Panc1 (cell line): ENCODE measurements at regions not wholly inside any gene's neighbourhood (a gene's known extent, or its start where the extent isn't known, plus 50 kb on each side); places are given as distances from the start of the nearest gene placed in this dataset.

ENCODE experiments used
- ATAC-seq: fragments of 200-7000 bp; cut with Tn5 transposase; 2 replicates; pipeline ENCODE4 v1.9.1; 2020; ENCODE audit warnings: mild to moderate bottlenecking, moderate library complexity
- BruUV-seq: library from RNA; stranded (reverse); fragments of 400-500 nt; replicated peaks from 2 replicates; lab custom pipeline; 2021; lab: Mats Ljungman, UMichigan
- CTCF ChIA-PET: fragments of 300-600 bp; sonication (Branson Sonifier 250); formaldehyde crosslinking; loops from one replicate; lab custom pipeline; 2022; ENCODE audit warnings: antibody characterized with exemption; lab: Charles Lee
- POLR2A ChIA-PET: fragments of 300-600 bp; sonication (Branson Sonifier 250); formaldehyde crosslinking; loops from one replicate; lab custom pipeline; 2022; ENCODE audit warnings: antibody characterized with exemption; lab: Charles Lee
- DNase-seq: peaks from one replicate; pipeline ENCODE4 v3.0.0-alpha.2; 2010; ENCODE audit warnings: low read depth, low spot score
- H3K27ac ChIP-seq: 2 replicates; pipeline ENCODE4 v1.5.1; 2011; ENCODE audit warnings: mild to moderate bottlenecking, low read length, inconsistent platforms
- H3K27me3 ChIP-seq: fragments of 200-500 bp; sonication (Bioruptor generic); 2 replicates; pipeline ENCODE4 v1.6.0; 2014; ENCODE audit warnings: low read length, inconsistent platforms; ENCODE audit not compliant: control insufficient read depth, insufficient read depth
- H3K36me3 ChIP-seq: fragments of 200-500 bp; sonication (Bioruptor generic); 2 replicates; pipeline ENCODE4 v1.5.1; 2014; ENCODE audit warnings: inconsistent platforms, mild to moderate bottlenecking, low read length, moderate library complexity; ENCODE audit not compliant: control insufficient read depth, insufficient read depth
- H3K4me1 ChIP-seq: 2 replicates; pipeline ENCODE4 v1.5.1; 2011; ENCODE audit warnings: inconsistent platforms, mild to moderate bottlenecking, low read length, moderate library complexity; ENCODE audit not compliant: control insufficient read depth, insufficient read depth
- H3K4me3 ChIP-seq, 2 experiments: 2 replicates each; pipeline ENCODE4 v1.5.1; 2011 to 2012; ENCODE audit warnings: low read depth in 2 of 2, low read length in 2 of 2, mild to moderate bottlenecking in 2 of 2, inconsistent platforms in 1 of 2, moderate library complexity in 1 of 2
- H3K9me3 ChIP-seq: fragments of 200-500 bp; sonication (Bioruptor generic); 2 replicates; pipeline ENCODE4 v1.5.1; 2014; ENCODE audit warnings: low read depth, mild to moderate bottlenecking, inconsistent platforms, low read length, moderate library complexity; ENCODE audit not compliant: control insufficient read depth, insufficient read depth
- CTCF ChIP-seq: fragments of 450-650 bp; IDR thresholded peaks from 2 replicates; pipeline ENCODE4 v1.5.1; 2017; ENCODE audit warnings: mild to moderate bottlenecking
- POLR2AphosphoS5 ChIP-seq: IDR thresholded peaks from 2 replicates; pipeline ENCODE4 v1.6.1; 2012; ENCODE audit warnings: mild to moderate bottlenecking, low read depth, low read length, moderate library complexity
- REST ChIP-seq, 2 experiments: IDR thresholded peaks; 2 replicates each; pipeline ENCODE4 v1.6.1; 2011 to 2012; ENCODE audit warnings: low read depth in 2 of 2, control low read depth in 1 of 2, low read length in 1 of 2, mild to moderate bottlenecking in 1 of 2, moderate library complexity in 1 of 2; ENCODE audit not compliant: insufficient read depth in 1 of 2
- SIN3A ChIP-seq: IDR thresholded peaks from 2 replicates; pipeline ENCODE4 v1.6.1; 2012; ENCODE audit warnings: low read depth, mild to moderate bottlenecking, low read length, moderate library complexity, borderline replicate concordance; ENCODE audit not compliant: insufficient read depth
- TCF7L2 ChIP-seq: IDR thresholded peaks from 2 replicates; pipeline ENCODE4 v1.6.1; 2011; ENCODE audit warnings: mild to moderate bottlenecking, low read depth, low read length, inconsistent platforms
- in situ Hi-C: cut with HindIII; loops from 2 replicates; pipeline ENCODE4 v1.10.0; 2016; ENCODE audit warnings: low sequenced_read_pairs, low pct_unique_long_range_greater_than_20kb
- intact Hi-C: fragments of 100-400 bp; cut with micrococcal nuclease; formaldehyde crosslinking; loops from one replicate; pipeline ENCODE4 v1.10.0; 2022; ENCODE audit not compliant: unreplicated experiment

- no peaks in the 10 kb centered on the region for H3K4me1 ChIP-seq
- in situ Hi-C loops (no loop called here), intact Hi-C loops (no loop called here)
- H3K27ac ChIP-seq, result no peak overlapping the region
- H3K27me3 ChIP-seq, result no peaks in the 10 kb centered on the region
- DNase-seq (no peak), ATAC-seq (no peak)
- TF ChIP-seq TCF7L2 (no peak), REST (IDR thresholded peaks at IDR 0.05; ENCODE audit: insufficient read depth in 1 of 2, low read depth in 2 of 2, low read length in 1 of 2) (no peak), CTCF (no peak), POLR2AphosphoS5 (no peak), SIN3A (no peak)
- CTCF ChIA-PET, result no interaction called here
- H3K36me3 ChIP-seq, result no peaks in the 10 kb centered on the region
- BruUV-seq, result no TSS peak
- H3K9me3 ChIP-seq, result no peaks in the 10 kb centered on the region
- POLR2A ChIA-PET, result no interaction called here
- no peak overlapping the region for H3K4me3 ChIP-seq
These were observed 401.7 kb upstream of the NR2F2 start for GRCh38 chr15:95928822-95929221.

GRCh38 chr15:95929232-95929846 is 401.2 kb upstream of the NR2F2 start:
- TF ChIP-seq POLR2AphosphoS5 (no peak), SIN3A (no peak), CTCF (no peak), TCF7L2 (no peak), REST (IDR thresholded peaks at IDR 0.05; ENCODE audit: insufficient read depth in 1 of 2, low read depth in 2 of 2, low read length in 1 of 2) (no peak)
- intact Hi-C loops, result no loop called here
- ChIA-PET POLR2A (no interaction called here), CTCF (no interaction called here)
- Histone ChIP-seq H3K36me3 (no peaks in the 10 kb centered on the region), H3K27me3 (no peaks in the 10 kb centered on the region), H3K4me1 (no peaks in the 10 kb centered on the region), H3K27ac (no peak overlapping the region), H3K4me3 (no peak overlapping the region), H3K9me3 (no peaks in the 10 kb centered on the region)
- in situ Hi-C loops, result no loop called here
- no TSS peak for BruUV-seq
- DNase-seq, result no peak
- no peak for ATAC-seq
